ENCODE measurements at regions not wholly inside any gene's neighbourhood (a gene's known extent, or its start where the extent isn't known, plus 50 kb on each side); places are given as distances from the start of the nearest gene placed in this dataset.

DNA sequence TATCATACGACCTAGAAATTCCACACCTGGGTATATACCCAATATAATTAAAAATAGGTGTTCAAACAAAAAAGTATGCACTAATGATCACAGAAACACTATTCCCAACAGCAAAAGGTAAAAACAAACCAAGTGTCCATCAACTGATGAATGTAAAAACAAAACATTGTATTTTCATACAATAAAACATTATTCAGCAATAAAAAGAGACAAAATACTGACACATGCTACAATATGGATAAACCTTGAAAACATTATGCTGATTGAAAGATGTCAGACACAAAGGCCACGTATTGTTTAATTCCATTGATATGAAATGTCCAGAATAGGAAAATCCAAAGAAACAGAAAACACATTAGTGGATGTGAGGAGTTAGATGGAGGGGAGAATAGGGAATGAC is 71.0 kb downstream of the RPL22L1 start:
- no peak for TF ChIP-seq EZH2 (IDR thresholded peaks at IDR 0.05)
- TF ChIP-seq POLR2AphosphoS5 (IDR thresholded peaks at IDR 0.05; ENCODE audit: borderline replicate concordance, low read depth, low read length) = no peak
- TF ChIP-seq FOXP2 (optimal IDR thresholded peaks at IDR 0.05; ENCODE audit: control extremely low read depth, extremely low read length, insufficient read depth) = no peak
